HG02943 (cell line): ENCODE measurements at regions not wholly inside any gene's neighbourhood (a gene's known extent, or its start where the extent isn't known, plus 50 kb on each side); places are given as distances from the start of the nearest gene placed in this dataset.
A peak's percentile ranks its signal among the peaks of the same experiment; 100 is the strongest.

Experiments
- ATAC-seq: cut with Tn5 transposase; IDR thresholded peaks from one replicate; pipeline ENCODE4 v1.9.1; 2021; ENCODE audit warnings: mild to moderate bottlenecking, low read depth, moderate library complexity; ENCODE audit not compliant: unreplicated experiment

- no peak for ATAC-seq
Measured at GRCh38 chr6:144745439-144745838, 460.3 kb downstream of the UTRN start.

GRCh38 chr6:144746902-144747469 is 461.9 kb downstream of the UTRN start:
- no peak for ATAC-seq

GRCh38 chr6:144749263-144749662 is 464.1 kb downstream of the UTRN start:
- no peak for ATAC-seq

- peak; percentile 91 for ATAC-seq
Measured at GRCh38 chr6:144753023-144753705, 468.0 kb downstream of the UTRN start.

GRCh38 chr6:144756469-144756868 is 471.3 kb downstream of the UTRN start:
- no peak for ATAC-seq

- ATAC-seq: no peak
Measured at GRCh38 chr6:144757299-144757698, 472.2 kb downstream of the UTRN start.

GRCh38 chr6:144757730-144758129 is 472.6 kb downstream of the UTRN start:
- no peak for ATAC-seq

- no peak for ATAC-seq
Measured at GRCh38 chr6:144758602-144759001, 473.5 kb downstream of the UTRN start.

GRCh38 chr6:144762469-144762868 is 477.3 kb downstream of the UTRN start:
- no peak for ATAC-seq

GRCh38 chr6:144767051-144767450 is 481.9 kb downstream of the UTRN start:
- no peak for ATAC-seq

GRCh38 chr6:144768551-144769075 is 483.5 kb downstream of the UTRN start:
- ATAC-seq: no peak

- no peak for ATAC-seq
Measured at GRCh38 chr6:144769142-144769541, 484.0 kb downstream of the UTRN start.

- no peak for ATAC-seq
Measured at GRCh38 chr6:144776031-144776819, 491.1 kb downstream of the UTRN start.

- peak; percentile 63 for ATAC-seq
Measured at GRCh38 chr6:144777249-144777648, 492.1 kb downstream of the UTRN start.

- no peak for ATAC-seq
Measured at GRCh38 chr6:144778056-144778455, 492.9 kb downstream of the UTRN start.

- no peak for ATAC-seq
Measured at GRCh38 chr6:144778773-144779492, 493.8 kb downstream of the UTRN start.

GRCh38 chr6:144781836-144782235 is 496.7 kb downstream of the UTRN start:
- ATAC-seq: no peak

- ATAC-seq: no peak
Measured at GRCh38 chr6:144782634-144783033, 497.5 kb downstream of the UTRN start.

GRCh38 chr6:144785056-144785455 is 499.9 kb downstream of the UTRN start:
- no peak for ATAC-seq

- ATAC-seq: no peak
Measured at GRCh38 chr6:144786825-144787224, 501.7 kb downstream of the UTRN start.

- ATAC-seq: no peak
Measured at GRCh38 chr6:144793744-144794143, 508.6 kb downstream of the UTRN start.
